Nephron progenitor cell (in vitro differentiated cells): ENCODE measurements at regions not wholly inside any gene's neighbourhood (a gene's known extent, or its start where the extent isn't known, plus 50 kb on each side); places are given as distances from the start of the nearest gene placed in this dataset.

Experiments used
- DNase-seq: peaks from one replicate; pipeline ENCODE4 v3.0.0; 2021
- H3K27ac Mint-ChIP-seq: 2 replicates; pipeline ENCODE4 v1.8.0; 2021; ENCODE audit warnings: mild to moderate bottlenecking, moderate library complexity, mixed read lengths
- H3K27me3 Mint-ChIP-seq: 2 replicates; pipeline ENCODE4 v1.8.0; 2021; ENCODE audit warnings: mild to moderate bottlenecking, low read depth, mixed read lengths; ENCODE audit not compliant: poor library complexity
- H3K36me3 Mint-ChIP-seq: 2 replicates; pipeline ENCODE4 v1.8.0; 2021; ENCODE audit warnings: low read depth, mixed read lengths
- H3K4me1 Mint-ChIP-seq: 2 replicates; pipeline ENCODE4 v1.8.0; 2021; ENCODE audit warnings: mixed read lengths
- H3K4me3 Mint-ChIP-seq: 2 replicates; pipeline ENCODE4 v1.8.0; 2021; ENCODE audit warnings: mild to moderate bottlenecking, moderate library complexity, mixed read lengths
- H3K9me3 Mint-ChIP-seq: 2 replicates; pipeline ENCODE4 v1.8.0; 2021; ENCODE audit warnings: mild to moderate bottlenecking, moderate library complexity, mixed read lengths
- TF ChIP-seq, protein P1 (sequence below): fragments of 200-600 bp; sonication (generic); IDR thresholded peaks from 2 replicates; pipeline ENCODE4 v1.5.0; 2021; ENCODE audit warnings: antibody characterized with exemption

DNA sequence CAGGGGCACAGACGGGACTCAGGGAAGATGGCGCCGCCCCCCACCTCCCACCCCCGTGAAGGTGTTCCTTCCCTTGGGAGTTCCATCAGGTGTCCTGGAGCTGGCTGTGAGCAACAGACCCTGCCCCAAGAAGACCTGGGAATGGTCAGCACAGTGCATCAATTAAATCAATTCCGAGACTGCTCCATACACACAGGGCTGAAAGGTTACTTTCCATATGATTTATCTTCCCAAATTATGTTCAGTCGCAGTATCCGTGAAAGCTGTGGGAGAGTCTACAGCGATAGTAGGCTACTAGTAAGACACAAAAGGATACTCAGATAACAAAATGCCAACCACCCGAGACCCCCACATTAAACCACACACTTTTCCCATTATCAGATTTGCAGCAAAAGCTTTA, 71.8 kb upstream of the PABPC3 start:
- Mint-ChIP-seq H3K27ac (no peak overlapping the region), H3K27me3 (peaks cover 59% of the 10 kb centered on the region), H3K4me3 (no peak overlapping the region), H3K9me3 (peaks cover 13% of the 10 kb centered on the region), H3K36me3 (no peaks in the 10 kb centered on the region), H3K4me1 (no peaks in the 10 kb centered on the region)
- DNase-seq: no peak
- TF ChIP-seq, protein P1, sequence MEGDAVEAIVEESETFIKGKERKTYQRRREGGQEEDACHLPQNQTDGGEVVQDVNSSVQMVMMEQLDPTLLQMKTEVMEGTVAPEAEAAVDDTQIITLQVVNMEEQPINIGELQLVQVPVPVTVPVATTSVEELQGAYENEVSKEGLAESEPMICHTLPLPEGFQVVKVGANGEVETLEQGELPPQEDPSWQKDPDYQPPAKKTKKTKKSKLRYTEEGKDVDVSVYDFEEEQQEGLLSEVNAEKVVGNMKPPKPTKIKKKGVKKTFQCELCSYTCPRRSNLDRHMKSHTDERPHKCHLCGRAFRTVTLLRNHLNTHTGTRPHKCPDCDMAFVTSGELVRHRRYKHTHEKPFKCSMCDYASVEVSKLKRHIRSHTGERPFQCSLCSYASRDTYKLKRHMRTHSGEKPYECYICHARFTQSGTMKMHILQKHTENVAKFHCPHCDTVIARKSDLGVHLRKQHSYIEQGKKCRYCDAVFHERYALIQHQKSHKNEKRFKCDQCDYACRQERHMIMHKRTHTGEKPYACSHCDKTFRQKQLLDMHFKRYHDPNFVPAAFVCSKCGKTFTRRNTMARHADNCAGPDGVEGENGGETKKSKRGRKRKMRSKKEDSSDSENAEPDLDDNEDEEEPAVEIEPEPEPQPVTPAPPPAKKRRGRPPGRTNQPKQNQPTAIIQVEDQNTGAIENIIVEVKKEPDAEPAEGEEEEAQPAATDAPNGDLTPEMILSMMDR: no peak

DNA sequence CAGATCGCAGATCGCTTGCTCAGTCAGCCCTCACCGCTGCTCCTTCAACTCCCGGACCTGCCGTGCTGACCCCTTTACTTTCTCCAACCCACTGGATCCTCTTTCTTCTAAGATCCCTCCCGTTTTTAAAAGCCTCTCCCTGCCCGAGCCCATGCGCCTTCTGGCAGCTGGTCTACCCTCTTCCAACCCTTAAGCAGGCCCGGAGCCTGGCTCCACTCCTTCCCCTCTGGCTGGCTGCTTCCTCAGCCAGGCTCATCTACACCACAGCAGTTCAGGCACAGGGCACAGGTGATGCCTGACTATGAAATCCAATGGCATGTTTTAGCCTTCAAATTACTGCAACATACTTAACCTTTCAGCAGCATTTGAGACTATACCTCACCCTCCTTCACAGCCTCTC, 63.8 kb upstream of the PABPC3 start:
- Mint-ChIP-seq H3K4me3 (no peak overlapping the region), H3K27me3 (peaks cover 26% of the 10 kb centered on the region), H3K9me3 (no peaks in the 10 kb centered on the region), H3K4me1 (no peaks in the 10 kb centered on the region), H3K27ac (no peak overlapping the region), H3K36me3 (no peaks in the 10 kb centered on the region)
- DNase-seq: no peak
- TF ChIP-seq, protein P1: no peak

DNA sequence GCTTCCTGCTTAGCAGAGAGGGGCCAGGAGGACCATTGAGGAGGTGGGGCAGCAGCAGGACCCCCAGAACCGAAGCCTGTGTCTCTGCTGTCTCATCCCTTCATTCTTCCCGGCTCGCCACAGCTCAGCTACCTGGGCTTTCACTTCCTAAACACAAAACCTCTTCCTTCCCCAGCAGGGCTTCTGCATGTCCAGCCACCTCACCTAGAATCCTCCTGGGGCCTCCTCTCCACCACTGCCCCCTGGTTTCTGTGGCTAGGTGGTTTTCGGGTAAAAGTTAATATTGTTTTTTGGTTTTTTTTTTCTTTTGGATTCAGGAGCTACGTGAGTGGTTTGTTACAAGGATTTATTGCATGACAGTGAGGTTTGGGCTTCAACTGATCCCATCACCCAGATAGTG, 61.8 kb upstream of the PABPC3 start:
- H3K36me3 Mint-ChIP-seq: no peaks in the 10 kb centered on the region
- no peaks in the 10 kb centered on the region for H3K9me3 Mint-ChIP-seq
- DNase-seq: no peak
- TF ChIP-seq, protein P1: no peak
- H3K27ac Mint-ChIP-seq: no peak overlapping the region
- H3K27me3 Mint-ChIP-seq: peaks cover 26% of the 10 kb centered on the region
- no peaks in the 10 kb centered on the region for H3K4me1 Mint-ChIP-seq
- H3K4me3 Mint-ChIP-seq: no peak overlapping the region

- H3K27me3 Mint-ChIP-seq: peaks cover 28% of the 10 kb centered on the region
Observed at GRCh38 chr13:25037057-25037813, 58.7 kb upstream of the PABPC3 start.

DNA sequence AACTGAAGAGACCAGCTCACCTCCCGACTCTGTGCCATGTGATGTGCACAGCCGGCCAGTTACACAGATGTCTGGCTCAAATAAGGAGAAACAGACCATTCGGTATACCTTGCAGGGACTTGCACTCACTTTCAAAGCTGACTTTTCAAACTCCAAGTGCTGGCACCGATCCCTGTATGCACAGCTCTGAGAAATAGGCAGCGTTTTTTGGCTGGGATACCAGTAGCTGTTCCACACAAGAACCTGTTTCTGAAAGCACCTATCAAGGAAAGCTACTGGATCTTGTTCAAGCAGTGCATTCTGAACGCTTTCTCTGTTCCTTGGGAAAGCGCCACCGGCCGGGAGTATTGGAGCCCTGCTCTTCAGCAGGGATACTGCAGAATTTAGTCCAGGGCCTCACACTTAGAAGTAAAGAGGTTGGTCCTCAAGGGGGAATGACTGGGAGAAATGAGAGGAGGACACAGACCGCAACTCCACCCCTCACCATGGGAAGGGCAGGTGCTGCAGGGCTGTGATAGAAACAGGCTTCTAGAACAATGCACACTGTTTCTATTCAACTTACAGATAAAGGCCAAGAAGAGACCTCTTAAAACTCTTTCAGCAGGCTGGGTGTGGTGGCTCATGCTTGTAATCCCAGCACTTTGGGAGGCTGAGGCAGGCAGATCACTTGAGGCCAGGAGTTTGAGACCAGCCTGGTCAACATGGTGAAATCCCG, 53.6 kb upstream of the PABPC3 start:
- Mint-ChIP-seq H3K36me3 (no peaks in the 10 kb centered on the region), H3K4me1 (peaks cover 10% of the 10 kb centered on the region), H3K4me3 (no peak overlapping the region), H3K27ac (no peak overlapping the region), H3K27me3 (peaks cover 52% of the 10 kb centered on the region), H3K9me3 (no peaks in the 10 kb centered on the region)
- DNase-seq: no peak
- TF ChIP-seq, protein P1: no peak

More at GRCh38 chr13:25037057-25037813, 58.7 kb upstream of the PABPC3 start:
- TF ChIP-seq, protein P1: peak; percentile 87
- peak; percentile 64 for DNase-seq
- Mint-ChIP-seq H3K4me1 (peaks cover 6% of the 10 kb centered on the region), H3K9me3 (no peaks in the 10 kb centered on the region), H3K4me3 (no peak overlapping the region), H3K27ac (no peak overlapping the region), H3K36me3 (no peaks in the 10 kb centered on the region)
